ENCODE measurements at regions not wholly inside any gene's neighbourhood (a gene's known extent, or its start where the extent isn't known, plus 50 kb on each side); places are given as distances from the start of the nearest gene placed in this dataset.

GRCh38 chrX:1911401-1912128, 296.7 kb downstream of the ASMT start:
- DNase-seq (ENCODE audit: low spot score) (no peak), ATAC-seq (ENCODE audit: low FRiP score) (no peak)
- no peak for TF ChIP-seq CTCF (IDR thresholded peaks at IDR 0.05)

GRCh38 chrX:1912193-1912592, 297.3 kb downstream of the ASMT start:
- no peak for TF ChIP-seq CTCF (IDR thresholded peaks at IDR 0.05)
- DNase-seq (ENCODE audit: low spot score): no peak
- no peak for ATAC-seq (ENCODE audit: low FRiP score)

DNA sequence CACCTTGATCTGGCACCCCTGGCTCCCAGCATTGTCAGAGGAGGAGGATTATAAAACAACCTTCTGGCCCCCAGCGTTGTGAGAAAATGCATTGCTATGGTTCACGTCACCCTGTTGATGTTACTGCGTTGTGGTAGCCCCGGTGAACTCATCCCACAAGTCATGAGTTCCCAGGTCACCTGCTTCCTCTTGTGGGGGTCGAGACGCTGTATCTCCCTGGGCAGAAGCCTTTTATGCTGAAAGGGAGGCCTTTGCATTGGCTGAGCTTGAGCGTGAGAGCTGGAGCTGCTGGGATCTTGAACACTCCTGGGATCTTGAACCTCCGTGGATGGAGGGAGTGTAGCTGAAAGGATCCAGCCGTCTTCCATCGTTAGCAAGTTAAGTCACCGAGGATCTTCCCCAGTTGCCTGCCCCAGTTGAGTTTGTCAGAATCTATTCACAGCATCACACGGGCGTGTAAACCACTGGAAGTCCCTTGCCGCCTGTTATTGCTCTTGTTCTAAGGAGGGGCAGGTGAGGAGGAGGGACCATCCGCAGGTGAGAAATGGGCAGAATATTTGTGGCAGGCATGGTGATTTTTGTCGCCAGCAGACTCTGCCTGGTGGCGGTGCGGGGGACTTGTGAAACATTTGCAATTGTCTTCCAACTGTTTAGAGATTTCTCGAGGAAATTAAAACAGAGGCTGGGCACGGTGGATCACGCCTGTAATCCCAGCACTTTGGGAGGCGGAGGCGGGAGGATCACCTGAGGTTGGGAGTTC, 299.9 kb downstream of the ASMT start:
- no peak for DNase-seq (ENCODE audit: low spot score)
- no peak for ATAC-seq (ENCODE audit: low FRiP score)
- TF ChIP-seq CTCF (IDR thresholded peaks at IDR 0.05): no peak

DNA sequence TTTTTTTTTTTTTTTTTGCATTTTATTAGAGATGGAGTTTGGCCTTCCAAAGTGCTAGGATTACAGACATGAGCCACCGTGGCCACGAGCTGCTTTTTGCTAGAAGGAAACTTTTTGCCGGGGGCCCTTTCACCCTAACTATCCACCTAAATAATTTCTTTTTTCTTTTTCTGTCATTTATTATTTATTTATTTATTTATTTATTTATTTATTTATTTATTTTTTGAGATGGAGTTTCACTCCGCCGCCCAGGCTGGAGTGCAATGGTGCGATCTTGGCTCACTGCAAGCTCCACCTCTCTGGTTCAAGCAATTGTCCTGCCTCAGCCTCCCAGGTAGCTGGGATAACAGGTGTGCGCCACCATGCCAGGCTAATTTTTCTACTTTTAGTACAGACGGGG, 303.9 kb downstream of the ASMT start:
- no peak for TF ChIP-seq CTCF (IDR thresholded peaks at IDR 0.05)
- DNase-seq (ENCODE audit: low spot score): no peak
- ATAC-seq (ENCODE audit: low FRiP score): no peak

- TF ChIP-seq CTCF (IDR thresholded peaks at IDR 0.05): no peak
- ATAC-seq (ENCODE audit: low FRiP score): no peak
- no peak for DNase-seq (ENCODE audit: low spot score)
Measured at GRCh38 chrX:1925053-1925481, 310.2 kb downstream of the ASMT start.

DNA sequence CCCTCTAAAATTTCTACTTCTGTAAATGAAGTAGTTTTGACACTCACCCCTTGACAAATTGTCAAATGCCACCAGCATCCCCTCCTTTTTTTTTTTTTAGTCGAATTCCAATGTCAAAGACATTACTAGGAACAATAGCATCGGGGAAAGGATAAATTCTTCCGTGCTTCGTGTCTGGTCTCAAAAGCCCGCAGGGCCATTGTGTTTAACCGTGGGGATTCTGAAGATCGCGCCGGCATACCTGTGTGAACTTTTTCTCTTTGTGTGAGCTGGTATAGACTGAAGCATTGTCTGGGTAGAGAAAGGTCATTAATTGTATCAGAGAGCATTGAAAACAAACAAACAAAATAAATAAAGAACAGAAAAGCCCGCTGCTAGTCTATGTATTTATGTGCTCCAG, 313.9 kb downstream of the ASMT start:
- DNase-seq (ENCODE audit: low spot score) (no peak), ATAC-seq (ENCODE audit: low FRiP score) (no peak)
- no peak for TF ChIP-seq CTCF (IDR thresholded peaks at IDR 0.05)

DNA sequence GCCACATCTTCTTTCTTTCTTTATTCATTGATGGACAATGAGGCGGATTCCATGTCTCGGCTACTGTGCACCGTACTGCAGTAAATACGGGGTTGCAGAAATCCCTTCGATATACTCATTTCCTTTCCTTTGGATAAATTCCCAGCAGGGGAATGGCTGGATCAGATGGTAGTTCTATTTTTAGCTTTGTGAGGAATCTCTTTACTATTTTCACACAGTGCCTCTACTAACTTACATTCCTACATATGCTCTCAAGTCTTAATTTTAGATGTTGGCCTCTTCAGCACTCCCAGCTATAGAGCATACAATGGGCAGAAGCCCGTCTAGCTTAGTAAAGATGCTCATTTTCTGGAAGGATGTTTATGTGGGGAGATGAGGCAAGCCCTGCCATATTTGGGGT, 317.4 kb downstream of the ASMT start:
- DNase-seq (ENCODE audit: low spot score) (no peak), ATAC-seq (ENCODE audit: low FRiP score) (no peak)

More for the DNA sequence above, 317.4 kb downstream of the ASMT start:
- no peak for TF ChIP-seq CTCF (IDR thresholded peaks at IDR 0.05)
